T-cell (primary cell): ENCODE measurements at regions not wholly inside any gene's neighbourhood (a gene's known extent, or its start where the extent isn't known, plus 50 kb on each side); places are given as distances from the start of the nearest gene placed in this dataset.
A peak's percentile ranks its signal among the peaks of the same experiment; 100 is the strongest.

Experiments used
- ATAC-seq, 4 experiments: fragments of 200-7000 bp in 3 of 4; fragments of 150-1000 bp in 1 of 4; cut with Tn5 transposase; replicated peaks in 1 of 4; 1 replicate in 3 of 4; 2 replicates in 1 of 4; pipeline ENCODE4 v1.10.0; 2021; ENCODE audit warnings: moderate library complexity in 3 of 4, mild to moderate bottlenecking in 2 of 4, moderate number of reproducible peaks in 1 of 4
- CTCF ChIA-PET, 2 donors: fragments of 300-600 bp; sonication (Branson Sonifier 250); formaldehyde crosslinking; loops; one replicate each; lab custom pipeline; 2022; ENCODE audit warnings: antibody characterized with exemption in 2 of 2; lab: Charles Lee
- POLR2A ChIA-PET, 2 donors: fragments of 300-600 bp; sonication (Branson Sonifier 250); formaldehyde crosslinking; loops; one replicate each; lab custom pipeline; 2022; ENCODE audit warnings: antibody characterized with exemption in 2 of 2; lab: Charles Lee
- DNase-seq, 35 experiments: peaks; one replicate each; pipeline versions ENCODE4 v3.0.0 to v3.0.0-alpha.2; 2013 to 2023
- H3K27ac ChIP-seq: one replicate; pipeline ENCODE4 v1.5.1; 2013; ENCODE audit warnings: low read length
- H3K27me3 ChIP-seq, 2 experiments: replicated peaks in 1 of 2; 1 replicate in 1 of 2; 2 replicates in 1 of 2; pipeline versions ENCODE4 v1.6.1 to v1.7.0; 2013; ENCODE audit warnings: low read length in 1 of 2, mixed read lengths in 1 of 2; ENCODE audit not compliant: control insufficient read depth in 2 of 2, insufficient read depth in 2 of 2; ENCODE audit errors: extremely low read depth in 1 of 2
- H3K36me3 ChIP-seq, 2 donors: 1 replicate in 1 of 2; 2 replicates in 1 of 2; pipeline versions ENCODE4 v1.6.1 to v1.7.0; 2013; ENCODE audit warnings: low read length in 1 of 2; ENCODE audit not compliant: control insufficient read depth in 2 of 2, insufficient read depth in 1 of 2; ENCODE audit errors: extremely low read depth in 1 of 2
- H3K4me1 ChIP-seq, 2 experiments: 1 replicate in 1 of 2; 2 replicates in 1 of 2; pipeline versions ENCODE4 v1.6.1 to v1.7.0; 2013; ENCODE audit warnings: low read length in 2 of 2, mixed read lengths in 1 of 2; ENCODE audit not compliant: insufficient read depth in 2 of 2, control insufficient read depth in 1 of 2; ENCODE audit errors: extremely low read depth in 1 of 2
- H3K4me3 ChIP-seq, 2 donors: 1 replicate in 1 of 2; 2 replicates in 1 of 2; pipeline versions ENCODE4 v1.5.1 to v1.7.0; 2013; ENCODE audit warnings: mild to moderate bottlenecking in 2 of 2, low read length in 1 of 2, moderate library complexity in 1 of 2; ENCODE audit not compliant: control insufficient read depth in 1 of 2; ENCODE audit errors: extremely low read depth in 1 of 2
- H3K9me3 ChIP-seq: 2 replicates; pipeline ENCODE4 v1.7.0; 2013
- H3K27ac Mint-ChIP-seq, 2 donors: one replicate each; pipeline ENCODE4 v1.8.0; 2020 to 2021; ENCODE audit warnings: mild to moderate bottlenecking in 2 of 2, mixed read lengths in 2 of 2
- H3K27me3 Mint-ChIP-seq, 2 donors: one replicate each; pipeline ENCODE4 v1.8.0; 2021 to 2022; ENCODE audit warnings: mixed read lengths in 2 of 2
- H3K36me3 Mint-ChIP-seq: one replicate; pipeline ENCODE4 v1.8.0; 2021; ENCODE audit warnings: mixed read lengths
- H3K4me1 Mint-ChIP-seq, 3 donors: one replicate each; pipeline ENCODE4 v1.8.0; 2020 to 2022; ENCODE audit warnings: mixed read lengths in 3 of 3, mild to moderate bottlenecking in 1 of 3
- H3K4me3 Mint-ChIP-seq, 3 donors: one replicate each; pipeline ENCODE4 v1.8.0; 2020 to 2022; ENCODE audit warnings: mild to moderate bottlenecking in 3 of 3, mixed read lengths in 3 of 3, moderate library complexity in 3 of 3
- H3K9me3 Mint-ChIP-seq, 3 donors: one replicate each; pipeline ENCODE4 v1.8.0; 2020 to 2022; ENCODE audit warnings: mixed read lengths in 3 of 3
- WGBS: methylation state at CpG from one replicate; pipeline ENCODE4 v1.1.5; 2013; ENCODE audit warnings: missing lambda C conversion rate; ENCODE audit not compliant: insufficient coverage; 5-methylcytosine and 5-hydroxymethylcytosine counted together

GRCh38 chr1:235022981-235023710 lies 105.5 kb downstream of the TOMM20 start:
- no peaks in the 10 kb centered on the region for H3K9me3 ChIP-seq
- Mint-ChIP-seq H3K9me3 (peaks cover 4 to 6% (median 5%) of the 10 kb centered on the region in 3 donors), H3K4me1 (peaks cover 6 to 13% (median 11%) of the 10 kb centered on the region in 3 donors), H3K27ac (no peak overlapping the region), H3K36me3 (no peaks in the 10 kb centered on the region), H3K27me3 (no peaks in the 10 kb centered on the region), H3K4me3 (no peak overlapping the region)
- no peaks in the 10 kb centered on the region for H3K27me3 ChIP-seq
- WGBS: 96% methylated on average over 5 of the region's 13 CpGs
- CTCF ChIA-PET: no interaction called here
- ATAC-seq: no peak
- no peak overlapping the region for H3K27ac ChIP-seq
- no peaks in the 10 kb centered on the region for H3K4me1 ChIP-seq
- H3K36me3 ChIP-seq: no peaks in the 10 kb centered on the region
- H3K4me3 ChIP-seq: no peak overlapping the region
- POLR2A ChIA-PET: interaction anchor here in 1 of 2 donors (0.6 kb wide), 1 partner anchor 49 kb away, joined by 4 read pairs; no protein-coding TSS in a partner anchor
- DNase-seq: no peak

- Histone ChIP-seq H3K36me3 (no peaks in the 10 kb centered on the region), H3K27me3 (no peaks in the 10 kb centered on the region), H3K9me3 (no peaks in the 10 kb centered on the region), H3K27ac (no peak overlapping the region), H3K4me3 (no peak overlapping the region), H3K4me1 (no peaks in the 10 kb centered on the region)
- no peaks in the 10 kb centered on the region for H3K36me3 Mint-ChIP-seq
- POLR2A ChIA-PET: interaction anchor here in 1 of 2 donors (0.6 kb wide), 1 partner anchor 48 kb away, joined by 4 read pairs; no protein-coding TSS in a partner anchor
- 80% methylated on average over 8 of the region's 12 CpGs for WGBS
- H3K4me3 Mint-ChIP-seq: no peak overlapping the region
- no peak for DNase-seq
- ATAC-seq: no peak
- no peaks in the 10 kb centered on the region for H3K27me3 Mint-ChIP-seq
- peaks cover 4 to 11% (median 4%) of the 10 kb centered on the region in 3 donors for H3K9me3 Mint-ChIP-seq
- H3K27ac Mint-ChIP-seq: no peak overlapping the region
- peaks cover 6 to 13% (median 11%) of the 10 kb centered on the region in 3 donors for H3K4me1 Mint-ChIP-seq
- CTCF ChIA-PET: no interaction called here
Observed at GRCh38 chr1:235022341-235022980, 106.2 kb downstream of the TOMM20 start.

- no peaks in the 10 kb centered on the region for H3K36me3 ChIP-seq
- Mint-ChIP-seq H3K36me3 (no peaks in the 10 kb centered on the region), H3K4me1 (peaks cover 6 to 13% (median 11%) of the 10 kb centered on the region in 3 donors), H3K27ac (no peak overlapping the region), H3K4me3 (no peak overlapping the region), H3K9me3 (peaks cover 0 to 17% (median 4%) of the 10 kb centered on the region in 3 donors), H3K27me3 (no peaks in the 10 kb centered on the region)
- no peak overlapping the region for H3K27ac ChIP-seq
- no CpG with 5 or more reads among the region's 7 CpGs for WGBS
- POLR2A ChIA-PET: no interaction called here
- DNase-seq: no peak
- H3K27me3 ChIP-seq: no peaks in the 10 kb centered on the region
- ATAC-seq: no peak
- H3K4me3 ChIP-seq: no peak overlapping the region
- no peaks in the 10 kb centered on the region for H3K9me3 ChIP-seq
- CTCF ChIA-PET: no interaction called here
- no peaks in the 10 kb centered on the region for H3K4me1 ChIP-seq
Observed at GRCh38 chr1:235021815-235022214, 106.8 kb downstream of the TOMM20 start.

GRCh38 chr1:235021321-235021720 lies 107.3 kb downstream of the TOMM20 start:
- Mint-ChIP-seq H3K27me3 (no peaks in the 10 kb centered on the region), H3K4me1 (peaks cover 6 to 14% (median 12%) of the 10 kb centered on the region in 3 donors), H3K27ac (no peak overlapping the region), H3K36me3 (no peaks in the 10 kb centered on the region), H3K9me3 (peaks cover 0 to 20% (median 4%) of the 10 kb centered on the region in 3 donors), H3K4me3 (no peak overlapping the region)
- Histone ChIP-seq H3K27me3 (no peaks in the 10 kb centered on the region), H3K4me3 (no peak overlapping the region), H3K4me1 (no peaks in the 10 kb centered on the region), H3K27ac (no peak overlapping the region), H3K36me3 (no peaks in the 10 kb centered on the region), H3K9me3 (no peaks in the 10 kb centered on the region)
- DNase-seq: no peak
- ChIA-PET POLR2A (no interaction called here), CTCF (no interaction called here)
- 100% methylated on average over 7 of the region's 7 CpGs for whole genome bisulfite sequencing
- ATAC-seq: no peak

GRCh38 chr1:235019961-235020360 lies 108.7 kb downstream of the TOMM20 start:
- Mint-ChIP-seq H3K9me3 (peaks cover 0 to 20% (median 4%) of the 10 kb centered on the region in 3 donors), H3K36me3 (no peaks in the 10 kb centered on the region), H3K27me3 (no peaks in the 10 kb centered on the region), H3K4me1 (peaks cover 18 to 24% (median 23%) of the 10 kb centered on the region in 3 donors), H3K27ac (no peak overlapping the region), H3K4me3 (no peak overlapping the region)
- DNase-seq (no peak), ATAC-seq (no peak)
- Histone ChIP-seq H3K36me3 (no peaks in the 10 kb centered on the region), H3K9me3 (no peaks in the 10 kb centered on the region), H3K4me3 (no peak overlapping the region), H3K27me3 (no peaks in the 10 kb centered on the region), H3K4me1 (peaks cover 0 to 7% of the 10 kb centered on the region in 2 experiments), H3K27ac (no peak overlapping the region)
- POLR2A ChIA-PET: interaction anchor here in 1 of 2 donors (0.6 kb wide), 1 partner anchor 83 kb away, joined by 3 read pairs; no protein-coding TSS in a partner anchor
- CTCF ChIA-PET: no interaction called here
- WGBS: 89% methylated on average over 4 of the region's 4 CpGs

GRCh38 chr1:235019471-235019870 lies 109.2 kb downstream of the TOMM20 start:
- Histone ChIP-seq H3K27me3 (no peaks in the 10 kb centered on the region), H3K4me3 (no peak overlapping the region), H3K36me3 (no peaks in the 10 kb centered on the region), H3K4me1 (peaks cover 0 to 7% of the 10 kb centered on the region in 2 experiments), H3K9me3 (no peaks in the 10 kb centered on the region), H3K27ac (no peak overlapping the region)
- ChIA-PET POLR2A (interaction anchor here in 1 of 2 donors (0.6 kb wide), 1 partner anchor 83 kb away, joined by 3 read pairs; no protein-coding TSS in a partner anchor), CTCF (no interaction called here)
- H3K36me3 Mint-ChIP-seq: no peaks in the 10 kb centered on the region
- DNase-seq (no peak), ATAC-seq (no peak)
- WGBS: 100% methylated on average over 1 of the region's 3 CpGs
- peak overlapping the region in 1 of 2 donors; percentile 19 for H3K27ac Mint-ChIP-seq
- H3K9me3 Mint-ChIP-seq: peaks cover 0 to 20% (median 4%) of the 10 kb centered on the region in 3 donors
- no peak overlapping the region for H3K4me3 Mint-ChIP-seq
- H3K27me3 Mint-ChIP-seq: no peaks in the 10 kb centered on the region
- peaks cover 23 to 29% (median 26%) of the 10 kb centered on the region in 3 donors for H3K4me1 Mint-ChIP-seq
